ENCODE measurements at regions not wholly inside any gene's neighbourhood (a gene's known extent, or its start where the extent isn't known, plus 50 kb on each side); places are given as distances from the start of the nearest gene placed in this dataset.

- no peak for TF ChIP-seq CTCF (conservative IDR thresholded peaks at IDR 0.05; ENCODE audit: low read depth in 2 of 2)
- TF ChIP-seq ZNF331 (CRISPR knock-in tag; IDR thresholded peaks at IDR 0.05; ENCODE audit: low read depth): no peak
- no peak for TF ChIP-seq CREB1 (CRISPR knock-in tag; IDR thresholded peaks at IDR 0.05; ENCODE audit: low read depth)
- no peak for TF ChIP-seq EZH2phosphoT487 (IDR thresholded peaks at IDR 0.05; ENCODE audit: unreplicated experiment)
- TF ChIP-seq EZH2 (IDR thresholded peaks at IDR 0.05; ENCODE audit: low read depth, unreplicated experiment): no peak
- no peak for TF ChIP-seq STAT1 (IDR thresholded peaks at IDR 0.05; ENCODE audit: unreplicated experiment)
- no peak for TF ChIP-seq REST (IDR thresholded peaks at IDR 0.05; ENCODE audit: unreplicated experiment)
- no peak for TF ChIP-seq NANOG (IDR thresholded peaks at IDR 0.05; ENCODE audit: borderline replicate concordance)
- TF ChIP-seq POLR2AphosphoS5 (IDR thresholded peaks at IDR 0.05; ENCODE audit: low read depth): no peak
Observed at GRCh38 chr10:107933076-107933475, 768.6 kb upstream of the SORCS1 start.

All from GM23338 (cell line).